Liver (tissue), 8 donors: ENCODE measurements at regions not wholly inside any gene's neighbourhood (a gene's known extent, or its start where the extent isn't known, plus 50 kb on each side); places are given as distances from the start of the nearest gene placed in this dataset.

Experiments
- DNase-seq: peaks from one replicate; pipeline ENCODE4 v3.0.0-alpha.2; 2017; ENCODE audit warnings: low spot score
- H3K27ac ChIP-seq, 2 donors: one replicate each; pipeline ENCODE4 v1.7.0; 2013; ENCODE audit warnings: inconsistent platforms in 2 of 2, low read length in 2 of 2, control low read depth in 1 of 2, low read depth in 1 of 2, mild to moderate bottlenecking in 1 of 2
- H3K27me3 ChIP-seq, 4 donors: one replicate each; pipeline versions ENCODE4 v1.6.1 to v1.7.0; 2013; ENCODE audit warnings: low read length in 3 of 4, inconsistent platforms in 1 of 4, mild to moderate bottlenecking in 1 of 4, moderate library complexity in 1 of 4; ENCODE audit not compliant: control insufficient read depth in 4 of 4, insufficient read depth in 4 of 4
- H3K36me3 ChIP-seq, 4 donors: one replicate each; pipeline versions ENCODE4 v1.6.1 to v1.7.0; 2013; ENCODE audit warnings: low read length in 3 of 4, mild to moderate bottlenecking in 3 of 4, low read depth in 1 of 4, moderate library complexity in 1 of 4; ENCODE audit not compliant: control insufficient read depth in 4 of 4, insufficient read depth in 3 of 4
- H3K4me1 ChIP-seq, 4 donors: one replicate each; pipeline versions ENCODE4 v1.6.1 to v1.7.0; 2013; ENCODE audit warnings: low read length in 3 of 4, mild to moderate bottlenecking in 3 of 4, moderate library complexity in 1 of 4; ENCODE audit not compliant: control insufficient read depth in 4 of 4, insufficient read depth in 4 of 4
- H3K4me3 ChIP-seq, 3 donors: one replicate each; pipeline versions ENCODE4 v1.6.1 to v1.7.0; 2013; ENCODE audit warnings: low read length in 3 of 3, control low read depth in 1 of 3, low read depth in 1 of 3, mild to moderate bottlenecking in 1 of 3
- H3K9ac ChIP-seq, 2 donors: one replicate each; pipeline ENCODE4 v1.7.0; 2013; ENCODE audit warnings: low read length in 2 of 2, mild to moderate bottlenecking in 2 of 2, moderate library complexity in 2 of 2, control low read depth in 1 of 2, low read depth in 1 of 2
- H3K9me3 ChIP-seq, 4 donors: one replicate each; pipeline versions ENCODE4 v1.6.1 to v1.7.0; 2013; ENCODE audit warnings: low read length in 3 of 4; ENCODE audit not compliant: control insufficient read depth in 4 of 4
- ATF3 ChIP-seq: IDR thresholded peaks from 2 replicates; pipeline ENCODE4 v1.6.1; 2016; ENCODE audit warnings: antibody characterized with exemption
- CTCF ChIP-seq: fragments of 150-350 bp; IDR thresholded peaks from 2 replicates; pipeline ENCODE4 v1.5.1; 2017; ENCODE audit warnings: improper control_type of control experiment, low read depth, low read length; ENCODE audit not compliant: missing input control
- EGR1 ChIP-seq, 2 donors: IDR thresholded peaks; 2 replicates each; pipeline ENCODE4 v1.6.1; 2016 to 2018; ENCODE audit warnings: antibody characterized with exemption in 2 of 2, low read depth in 2 of 2
- FOXA1 ChIP-seq: IDR thresholded peaks from 2 replicates; pipeline ENCODE4 v1.6.1; 2016; ENCODE audit warnings: antibody characterized with exemption
- FOXA2 ChIP-seq: IDR thresholded peaks from 2 replicates; pipeline ENCODE4 v1.6.1; 2016; ENCODE audit warnings: antibody characterized with exemption
- HNF4G ChIP-seq: IDR thresholded peaks from 2 replicates; pipeline ENCODE4 v1.6.1; 2016; ENCODE audit warnings: antibody characterized with exemption
- NR2F2 ChIP-seq: IDR thresholded peaks from 2 replicates; pipeline ENCODE4 v1.6.1; 2016; ENCODE audit warnings: antibody characterized with exemption
- RAD21 ChIP-seq, 2 donors: IDR thresholded peaks; 2 replicates each; pipeline ENCODE4 v1.6.1; 2016; ENCODE audit warnings: antibody characterized with exemption in 2 of 2, mild to moderate bottlenecking in 2 of 2
- REST ChIP-seq: IDR thresholded peaks from 2 replicates; pipeline ENCODE4 v1.6.1; 2016; ENCODE audit warnings: antibody characterized with exemption, mild to moderate bottlenecking
- RXRA ChIP-seq, 2 donors: IDR thresholded peaks; 2 replicates each; pipeline ENCODE4 v1.6.1; 2017 to 2018; ENCODE audit warnings: antibody characterized with exemption in 2 of 2, mild to moderate bottlenecking in 1 of 2
- TAF1 ChIP-seq: conservative IDR thresholded peaks from 2 replicates; pipeline ENCODE4 v1.6.1; 2016; ENCODE audit warnings: antibody characterized with exemption, mild to moderate bottlenecking
- WGBS: extraction: QIAGEN DNeasy Blood & Tissue Kit; methylation state at CpG from one replicate; pipeline ENCODE4 v1.1.7; 2013; 5-methylcytosine and 5-hydroxymethylcytosine counted together
- TF ChIP-seq, protein P1 (sequence below): IDR thresholded peaks from 2 replicates; pipeline ENCODE4 v1.6.1; 2016; ENCODE audit warnings: antibody characterized with exemption
- TF ChIP-seq, protein P2 (sequence below): IDR thresholded peaks from 2 replicates; pipeline ENCODE4 v1.6.1; 2016; ENCODE audit warnings: antibody characterized with exemption
- donor health status: healthy.
- donor health status: healthy.
- donor health status: healthy.
- donor health status: healthy.
- donor health status: healthy.

DNA sequence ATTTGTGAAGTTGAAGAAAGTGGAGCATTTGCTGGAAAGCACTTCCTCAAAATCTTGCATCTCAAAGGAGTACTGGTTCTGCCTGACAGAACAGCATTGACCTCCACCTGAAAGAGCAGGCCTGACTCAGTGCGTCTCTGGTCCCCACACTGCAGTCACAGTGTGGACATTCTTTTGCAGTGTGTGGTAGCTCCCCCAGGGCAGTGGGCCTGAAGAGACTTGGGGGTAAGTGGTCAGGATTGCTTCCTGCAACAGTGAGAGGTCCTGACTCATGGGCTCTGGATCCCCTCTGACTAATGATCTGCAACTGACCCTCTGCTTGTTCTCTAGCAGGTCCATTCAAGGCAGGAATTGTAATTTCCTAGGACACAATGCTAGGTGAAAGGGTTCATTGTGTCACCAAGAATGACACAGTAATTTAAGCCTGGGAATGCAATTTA, 204.9 kb upstream of the KCNJ16 start:
- TF ChIP-seq, protein P1, sequence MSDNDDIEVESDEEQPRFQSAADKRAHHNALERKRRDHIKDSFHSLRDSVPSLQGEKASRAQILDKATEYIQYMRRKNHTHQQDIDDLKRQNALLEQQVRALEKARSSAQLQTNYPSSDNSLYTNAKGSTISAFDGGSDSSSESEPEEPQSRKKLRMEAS, result no peak
- TF ChIP-seq ATF3, result no peak
- TF ChIP-seq FOXA1, result no peak
- no peak for TF ChIP-seq RXRA (IDR thresholded peaks at IDR 0.05)
- no peak for TF ChIP-seq NR2F2
- no peak for TF ChIP-seq FOXA2
- no peak for TF ChIP-seq EGR1 (IDR thresholded peaks at IDR 0.05; ENCODE audit: low read depth in 2 of 2)
- TF ChIP-seq, protein P2, sequence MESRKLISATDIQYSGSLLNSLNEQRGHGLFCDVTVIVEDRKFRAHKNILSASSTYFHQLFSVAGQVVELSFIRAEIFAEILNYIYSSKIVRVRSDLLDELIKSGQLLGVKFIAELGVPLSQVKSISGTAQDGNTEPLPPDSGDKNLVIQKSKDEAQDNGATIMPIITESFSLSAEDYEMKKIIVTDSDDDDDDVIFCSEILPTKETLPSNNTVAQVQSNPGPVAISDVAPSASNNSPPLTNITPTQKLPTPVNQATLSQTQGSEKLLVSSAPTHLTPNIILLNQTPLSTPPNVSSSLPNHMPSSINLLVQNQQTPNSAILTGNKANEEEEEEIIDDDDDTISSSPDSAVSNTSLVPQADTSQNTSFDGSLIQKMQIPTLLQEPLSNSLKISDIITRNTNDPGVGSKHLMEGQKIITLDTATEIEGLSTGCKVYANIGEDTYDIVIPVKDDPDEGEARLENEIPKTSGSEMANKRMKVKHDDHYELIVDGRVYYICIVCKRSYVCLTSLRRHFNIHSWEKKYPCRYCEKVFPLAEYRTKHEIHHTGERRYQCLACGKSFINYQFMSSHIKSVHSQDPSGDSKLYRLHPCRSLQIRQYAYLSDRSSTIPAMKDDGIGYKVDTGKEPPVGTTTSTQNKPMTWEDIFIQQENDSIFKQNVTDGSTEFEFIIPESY, result no peak
- peaks cover 0 to 3% (median 0%) of the 10 kb centered on the region in 4 donors for H3K27me3 ChIP-seq
- no peak overlapping the region for H3K27ac ChIP-seq
- H3K4me1 ChIP-seq, result no peaks in the 10 kb centered on the region
- H3K36me3 ChIP-seq, result no peaks in the 10 kb centered on the region
- no peak for DNase-seq
- H3K9ac ChIP-seq, result no peak overlapping the region
- 78% methylated on average over 1 of the region's 1 CpG for WGBS
- no peak overlapping the region for H3K4me3 ChIP-seq
- no peaks in the 10 kb centered on the region for H3K9me3 ChIP-seq

DNA sequence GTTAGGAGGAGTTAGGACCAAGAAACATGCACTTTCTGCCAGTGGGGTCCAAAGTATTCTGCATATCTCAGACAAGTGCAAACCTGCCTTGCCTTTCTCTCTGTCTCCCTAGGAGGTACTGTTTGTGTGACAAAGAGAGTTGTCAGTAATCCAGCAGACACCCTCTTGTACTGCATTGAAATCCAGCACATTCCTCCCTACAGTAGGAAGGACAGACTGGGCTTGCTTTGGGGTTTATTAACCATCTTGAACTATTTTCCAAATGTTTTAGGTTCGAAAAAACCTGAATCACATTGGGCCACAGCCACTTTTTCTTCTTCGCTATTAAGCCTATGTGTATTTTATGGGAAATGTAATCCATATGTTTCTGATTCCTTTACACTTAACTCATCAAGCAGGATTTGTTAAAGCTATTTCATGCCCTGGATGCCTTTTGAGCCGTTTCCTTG, 204.2 kb upstream of the KCNJ16 start:
- WGBS, result 62% methylated on average over 3 of the region's 3 CpGs
- H3K4me3 ChIP-seq, result no peak overlapping the region
- no peaks in the 10 kb centered on the region for H3K4me1 ChIP-seq
- no peaks in the 10 kb centered on the region for H3K9me3 ChIP-seq
- no peak overlapping the region for H3K9ac ChIP-seq
- H3K27ac ChIP-seq, result no peak overlapping the region
- no peaks in the 10 kb centered on the region for H3K36me3 ChIP-seq
- peaks cover 0 to 3% (median 0%) of the 10 kb centered on the region in 4 donors for H3K27me3 ChIP-seq
- DNase-seq, result no peak
- TF ChIP-seq RXRA (IDR thresholded peaks at IDR 0.05), result no peak
- TF ChIP-seq, protein P1, result no peak
- TF ChIP-seq FOXA2, result no peak
- TF ChIP-seq NR2F2, result no peak
- TF ChIP-seq ATF3, result no peak

DNA sequence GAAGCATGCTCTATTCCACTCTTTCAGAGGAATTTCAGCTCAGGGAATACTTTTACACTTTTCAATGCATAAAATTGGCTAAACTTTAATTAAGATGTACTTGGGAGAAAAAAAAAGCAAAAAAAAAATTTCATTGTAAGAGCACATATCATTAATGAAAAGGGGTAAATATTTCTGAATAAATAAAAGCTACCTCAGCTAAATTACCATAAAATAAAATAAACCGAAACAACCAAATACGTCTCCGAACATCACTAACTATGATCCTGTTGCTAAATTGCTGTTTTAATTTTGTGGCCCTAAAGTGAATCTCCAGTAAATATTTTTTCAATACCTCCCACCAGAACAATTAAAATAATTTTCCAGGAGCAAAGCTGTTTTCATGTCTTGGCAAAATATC, 203.7 kb upstream of the KCNJ16 start:
- H3K9ac ChIP-seq, result no peak overlapping the region
- WGBS, result 92% methylated on average over 3 of the region's 3 CpGs

More for the DNA sequence above, 203.7 kb upstream of the KCNJ16 start:
- no peaks in the 10 kb centered on the region for H3K36me3 ChIP-seq
- no peak for DNase-seq
- peaks cover 0 to 3% (median 0%) of the 10 kb centered on the region in 4 donors for H3K27me3 ChIP-seq
- no peaks in the 10 kb centered on the region for H3K9me3 ChIP-seq
- H3K4me1 ChIP-seq, result no peaks in the 10 kb centered on the region
- no peak overlapping the region for H3K27ac ChIP-seq
- no peak for TF ChIP-seq HNF4G
- no peak for TF ChIP-seq REST
- TF ChIP-seq TAF1, result no peak
- TF ChIP-seq RXRA (IDR thresholded peaks at IDR 0.05), result no peak
- no peak for TF ChIP-seq CTCF
- no peak for TF ChIP-seq FOXA2
- TF ChIP-seq ATF3, result no peak
- TF ChIP-seq, protein P2, result no peak
- TF ChIP-seq FOXA1, result no peak
- no peak for TF ChIP-seq EGR1 (IDR thresholded peaks at IDR 0.05; ENCODE audit: low read depth in 2 of 2)
- TF ChIP-seq RAD21 (IDR thresholded peaks at IDR 0.05), result no peak
- TF ChIP-seq, protein P1, result no peak
- no peak overlapping the region for H3K4me3 ChIP-seq
